ENCODE measurements at regions not wholly inside any gene's neighbourhood (a gene's known extent, or its start where the extent isn't known, plus 50 kb on each side); places are given as distances from the start of the nearest gene placed in this dataset.

GRCh38 chr1:84745857-84746256 lies 55.6 kb upstream of the SSX2IP start:
- TF ChIP-seq POLR2A (IDR thresholded peaks at IDR 0.05): no peak
- no peak for TF ChIP-seq CTCF (IDR thresholded peaks at IDR 0.05)
